ENCODE measurements at regions not wholly inside any gene's neighbourhood (a gene's known extent, or its start where the extent isn't known, plus 50 kb on each side); places are given as distances from the start of the nearest gene placed in this dataset.

DNA sequence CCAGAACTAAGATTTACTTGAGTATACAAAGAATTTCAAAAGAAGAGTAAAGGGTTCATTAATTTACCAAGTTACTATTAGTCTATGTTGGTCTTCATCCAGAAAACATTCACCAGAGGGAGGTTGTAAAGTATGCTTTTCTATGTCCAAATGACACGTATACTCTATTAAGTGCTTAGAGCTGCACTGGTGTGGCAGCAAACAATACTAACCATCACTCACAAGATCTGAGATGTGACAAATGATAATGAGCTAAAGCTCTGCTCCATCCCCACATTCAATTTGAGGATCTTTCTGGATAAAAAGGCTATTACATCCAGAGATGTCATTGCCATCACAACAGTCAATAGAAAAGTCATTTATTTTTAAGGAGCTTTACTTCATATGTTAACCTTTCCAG lies 926.5 kb upstream of the KLHL29 start:
- TF ChIP-seq, protein P1, sequence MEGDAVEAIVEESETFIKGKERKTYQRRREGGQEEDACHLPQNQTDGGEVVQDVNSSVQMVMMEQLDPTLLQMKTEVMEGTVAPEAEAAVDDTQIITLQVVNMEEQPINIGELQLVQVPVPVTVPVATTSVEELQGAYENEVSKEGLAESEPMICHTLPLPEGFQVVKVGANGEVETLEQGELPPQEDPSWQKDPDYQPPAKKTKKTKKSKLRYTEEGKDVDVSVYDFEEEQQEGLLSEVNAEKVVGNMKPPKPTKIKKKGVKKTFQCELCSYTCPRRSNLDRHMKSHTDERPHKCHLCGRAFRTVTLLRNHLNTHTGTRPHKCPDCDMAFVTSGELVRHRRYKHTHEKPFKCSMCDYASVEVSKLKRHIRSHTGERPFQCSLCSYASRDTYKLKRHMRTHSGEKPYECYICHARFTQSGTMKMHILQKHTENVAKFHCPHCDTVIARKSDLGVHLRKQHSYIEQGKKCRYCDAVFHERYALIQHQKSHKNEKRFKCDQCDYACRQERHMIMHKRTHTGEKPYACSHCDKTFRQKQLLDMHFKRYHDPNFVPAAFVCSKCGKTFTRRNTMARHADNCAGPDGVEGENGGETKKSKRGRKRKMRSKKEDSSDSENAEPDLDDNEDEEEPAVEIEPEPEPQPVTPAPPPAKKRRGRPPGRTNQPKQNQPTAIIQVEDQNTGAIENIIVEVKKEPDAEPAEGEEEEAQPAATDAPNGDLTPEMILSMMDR (IDR thresholded peaks at IDR 0.05) = no peak
- TF ChIP-seq POLR2A (IDR thresholded peaks at IDR 0.05) = no peak
- TF ChIP-seq EP300 (IDR thresholded peaks at IDR 0.05) = no peak

Data from ovary (tissue), 3 donors.